T-helper 2 cell treated with Interferon-gamma antibody and Interleukin-4, amounts not matched to agents 5 μg/mL and 100 μg/mL, for 36 hours (primary cell): ENCODE measurements at regions not wholly inside any gene's neighbourhood (a gene's known extent, or its start where the extent isn't known, plus 50 kb on each side); places are given as distances from the start of the nearest gene placed in this dataset.
"Not testable (repeated sequence)": the region's sequence is repeated elsewhere in the genome, so short reads cannot be mapped to it uniquely, and the experiment has no call there.

ENCODE experiments used
- DNase-seq: peaks from one replicate; pipeline ENCODE4 v3.0.0; 2021; ENCODE audit warnings: low spot score
- H3K27ac Mint-ChIP-seq: one replicate; pipeline ENCODE4 v1.8.0; 2021; ENCODE audit warnings: mild to moderate bottlenecking, mixed read lengths
- H3K27me3 Mint-ChIP-seq: one replicate; pipeline ENCODE4 v1.8.0; 2021; ENCODE audit warnings: low read depth, mixed read lengths
- H3K36me3 Mint-ChIP-seq: one replicate; pipeline ENCODE4 v1.8.0; 2021; ENCODE audit warnings: low read depth, mixed read lengths
- H3K4me1 Mint-ChIP-seq: one replicate; pipeline ENCODE4 v1.8.0; 2021; ENCODE audit warnings: low read depth, mixed read lengths
- H3K4me3 Mint-ChIP-seq: one replicate; pipeline ENCODE4 v1.8.0; 2022; ENCODE audit warnings: mild to moderate bottlenecking, moderate library complexity, mixed read lengths
- H3K9me3 Mint-ChIP-seq: one replicate; pipeline ENCODE4 v1.8.0; 2021; ENCODE audit warnings: mixed read lengths

DNA sequence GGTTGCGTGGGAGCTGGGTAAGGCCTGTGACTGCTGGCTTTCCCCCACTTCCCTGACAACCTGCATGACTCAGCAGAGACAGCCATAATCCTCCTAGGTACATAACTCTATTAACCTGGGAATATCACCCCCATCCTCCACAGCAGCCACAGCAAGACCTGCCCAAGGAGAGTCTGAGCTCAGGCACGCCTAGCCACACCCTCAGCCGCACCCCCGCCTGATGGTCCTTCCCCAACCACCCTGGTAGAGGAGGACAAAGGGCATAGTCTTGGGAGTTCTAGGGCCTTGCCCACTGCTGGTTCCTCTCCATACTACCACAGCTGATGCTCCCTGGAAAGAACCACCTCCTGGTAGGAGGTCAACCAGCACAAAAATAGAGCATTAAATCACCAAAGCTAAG, 965.4 kb downstream of the TSN start:
- not testable (repeated sequence) for DNase-seq, H3K27ac Mint-ChIP-seq, H3K36me3 Mint-ChIP-seq, H3K4me3 Mint-ChIP-seq, H3K4me1 Mint-ChIP-seq, H3K27me3 Mint-ChIP-seq
- H3K9me3 Mint-ChIP-seq: peaks cover 17% of the 10 kb centered on the region

- H3K4me1 Mint-ChIP-seq: peaks cover 11% of the 10 kb centered on the region
- H3K36me3 Mint-ChIP-seq: no peaks in the 10 kb centered on the region
- peaks cover 23% of the 10 kb centered on the region for H3K9me3 Mint-ChIP-seq
- no peak overlapping the region for H3K27ac Mint-ChIP-seq
- H3K4me3 Mint-ChIP-seq: no peak overlapping the region
- no peaks in the 10 kb centered on the region for H3K27me3 Mint-ChIP-seq
- no peak for DNase-seq
Measured at GRCh38 chr2:122734766-122735424, 979.4 kb downstream of the TSN start.

- peaks cover 23% of the 10 kb centered on the region for H3K9me3 Mint-ChIP-seq
- H3K36me3 Mint-ChIP-seq: no peaks in the 10 kb centered on the region
- no peak overlapping the region for H3K27ac Mint-ChIP-seq
- no peaks in the 10 kb centered on the region for H3K27me3 Mint-ChIP-seq
- no peak overlapping the region for H3K4me3 Mint-ChIP-seq
- peaks cover 15% of the 10 kb centered on the region for H3K4me1 Mint-ChIP-seq
- DNase-seq: no peak
Measured at GRCh38 chr2:122736279-122736678, 980.8 kb downstream of the TSN start.

DNA sequence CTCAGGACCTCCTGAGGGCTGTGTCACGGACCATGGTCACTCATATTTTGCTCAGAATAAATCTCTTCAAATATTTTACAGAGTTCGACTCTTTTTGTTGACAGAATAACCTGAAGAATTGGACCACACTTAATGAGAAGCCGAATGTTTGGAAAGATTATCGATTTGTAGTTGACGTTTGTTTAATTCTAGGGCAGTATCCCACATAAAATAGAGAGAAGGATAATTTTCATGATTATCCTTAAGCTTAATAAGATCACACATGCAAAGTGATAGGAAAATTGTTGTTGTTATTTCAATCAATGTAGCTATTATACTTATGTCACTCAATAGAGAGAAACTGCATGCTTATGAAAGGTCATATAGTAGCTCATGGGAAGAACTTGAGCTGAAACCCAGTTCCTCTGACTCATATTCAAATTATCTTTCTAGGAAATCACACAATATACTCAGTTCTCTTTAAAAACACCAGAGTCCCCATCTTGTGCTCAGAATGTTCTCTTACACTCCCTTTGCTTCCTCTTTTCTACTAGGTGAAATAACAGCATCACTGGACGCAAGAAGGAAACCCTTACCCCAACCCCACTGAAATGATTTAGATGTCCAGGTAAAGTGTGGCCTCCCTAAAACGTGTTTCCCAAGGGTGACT, 982.1 kb downstream of the TSN start:
- Mint-ChIP-seq H3K27me3 (no peaks in the 10 kb centered on the region), H3K4me3 (no peak overlapping the region), H3K36me3 (no peaks in the 10 kb centered on the region), H3K4me1 (peaks cover 15% of the 10 kb centered on the region), H3K27ac (peak overlapping the region; percentile 50), H3K9me3 (peaks cover 18% of the 10 kb centered on the region)
- DNase-seq: no peak

DNA sequence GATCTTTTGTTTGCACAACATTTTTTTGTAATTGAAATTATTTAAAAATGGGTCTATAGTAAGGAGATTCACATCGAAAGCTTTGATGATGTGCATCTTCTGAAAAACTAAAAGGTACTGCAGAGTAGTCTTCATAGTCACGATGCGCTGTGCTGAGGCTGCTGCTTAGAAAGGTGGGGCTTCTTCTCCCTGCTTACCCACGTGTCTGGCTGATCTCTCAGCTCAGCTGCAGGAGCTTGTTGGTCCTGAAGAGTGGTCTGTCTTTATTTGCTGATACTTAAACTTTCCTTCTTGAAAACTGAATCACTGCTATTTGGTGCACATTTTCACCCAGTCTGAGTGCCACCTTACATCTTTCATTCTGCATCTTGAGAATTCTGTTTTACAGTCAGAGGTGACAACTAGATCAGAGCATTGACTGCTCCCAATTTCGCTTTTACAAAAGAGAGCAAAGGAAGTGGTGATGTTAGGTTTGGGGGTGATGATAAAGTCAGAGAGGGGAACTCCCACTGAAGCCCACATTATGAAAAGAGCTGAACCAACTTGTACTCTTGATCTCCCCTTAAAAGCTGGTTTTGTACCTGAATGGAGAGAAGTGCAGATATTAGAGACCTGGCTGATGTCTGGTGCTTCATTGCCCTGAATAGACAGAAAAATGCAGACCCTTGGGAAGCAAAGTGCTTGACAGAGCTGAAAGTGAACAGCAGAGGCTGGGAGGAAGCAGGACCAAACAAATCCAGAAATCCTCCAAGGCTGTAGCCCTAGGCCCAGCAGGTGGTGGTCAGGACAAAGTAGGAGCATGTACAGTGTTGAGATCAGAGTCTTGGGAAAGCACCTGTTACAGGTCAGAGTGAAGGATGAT, 984.5 kb downstream of the TSN start:
- Mint-ChIP-seq H3K27me3 (no peaks in the 10 kb centered on the region), H3K27ac (no peak overlapping the region), H3K36me3 (no peaks in the 10 kb centered on the region), H3K9me3 (peaks cover 17% of the 10 kb centered on the region), H3K4me1 (peaks cover 15% of the 10 kb centered on the region), H3K4me3 (no peak overlapping the region)
- no peak for DNase-seq

GRCh38 chr2:122740594-122740948, 985.1 kb downstream of the TSN start:
- Mint-ChIP-seq H3K36me3 (no peaks in the 10 kb centered on the region), H3K27me3 (no peaks in the 10 kb centered on the region), H3K4me1 (peaks cover 15% of the 10 kb centered on the region), H3K9me3 (peaks cover 12% of the 10 kb centered on the region), H3K4me3 (no peak overlapping the region), H3K27ac (no peak overlapping the region)
- no peak for DNase-seq

DNA sequence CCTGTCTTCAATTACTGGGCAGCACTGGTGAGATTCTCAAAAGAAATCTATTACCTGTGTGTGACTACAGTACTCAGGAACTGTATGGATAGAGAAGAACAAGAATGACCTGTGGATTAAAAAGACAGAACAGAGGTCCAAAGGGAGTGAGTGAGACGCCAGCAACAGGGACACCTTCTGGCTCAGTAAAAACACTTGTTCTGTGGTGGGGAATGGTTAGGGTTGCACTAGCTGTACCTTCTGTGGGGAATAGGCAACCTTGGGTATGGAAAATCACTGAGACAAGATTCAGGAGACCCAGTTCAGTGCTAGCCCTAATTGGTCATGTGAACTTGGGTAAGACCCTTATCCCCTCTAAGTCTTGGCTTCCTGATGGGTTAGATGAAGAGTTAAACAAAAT, 986.0 kb downstream of the TSN start:
- Mint-ChIP-seq H3K27me3 (no peaks in the 10 kb centered on the region), H3K4me3 (no peak overlapping the region)

DNA sequence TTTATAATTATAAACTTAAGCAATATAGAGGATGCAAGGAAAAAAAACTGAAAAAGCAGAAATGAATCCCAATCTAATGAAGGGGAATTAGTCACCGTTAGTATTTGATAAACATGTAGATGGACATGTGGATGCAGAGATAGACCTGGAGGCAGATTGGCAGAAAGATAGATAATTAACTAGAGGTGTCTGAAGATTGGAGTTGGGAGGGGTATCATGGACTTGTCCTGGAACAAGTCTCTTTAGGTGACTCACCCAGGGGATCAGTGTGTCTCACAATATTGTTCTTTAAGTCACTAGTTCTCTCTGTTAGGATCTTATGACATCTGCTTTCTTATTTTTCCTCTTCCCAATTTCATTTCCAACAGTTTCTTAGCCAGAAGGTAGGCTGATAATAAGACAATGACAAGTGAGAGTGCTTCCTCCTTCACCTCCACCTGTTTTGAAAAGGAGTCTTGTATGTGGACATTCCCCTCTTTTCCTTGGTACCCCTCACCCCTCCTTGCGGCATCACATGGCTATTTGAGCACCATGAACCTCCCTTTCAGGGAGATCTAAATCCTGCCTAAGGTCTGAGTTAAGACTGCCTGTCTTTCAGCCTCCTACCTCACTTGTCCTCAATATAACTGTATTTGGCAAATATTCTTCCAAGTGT, 987.7 kb downstream of the TSN start:
- Mint-ChIP-seq H3K4me1 (peaks cover 6% of the 10 kb centered on the region), H3K27me3 (no peaks in the 10 kb centered on the region), H3K9me3 (peaks cover 8% of the 10 kb centered on the region), H3K36me3 (no peaks in the 10 kb centered on the region), H3K27ac (no peak overlapping the region), H3K4me3 (no peak overlapping the region)
- DNase-seq: no peak

More for the DNA sequence above, 986.0 kb downstream of the TSN start:
- Mint-ChIP-seq H3K9me3 (peaks cover 12% of the 10 kb centered on the region), H3K4me1 (peaks cover 15% of the 10 kb centered on the region), H3K36me3 (no peaks in the 10 kb centered on the region), H3K27ac (no peak overlapping the region)
- DNase-seq: no peak

- Mint-ChIP-seq H3K36me3 (no peaks in the 10 kb centered on the region), H3K27ac (no peak overlapping the region), H3K27me3 (no peaks in the 10 kb centered on the region), H3K4me1 (no peaks in the 10 kb centered on the region), H3K4me3 (no peak overlapping the region), H3K9me3 (peaks cover 6% of the 10 kb centered on the region)
- no peak for DNase-seq
Measured at GRCh38 chr2:122745603-122746002, 990.2 kb downstream of the TSN start.

DNA sequence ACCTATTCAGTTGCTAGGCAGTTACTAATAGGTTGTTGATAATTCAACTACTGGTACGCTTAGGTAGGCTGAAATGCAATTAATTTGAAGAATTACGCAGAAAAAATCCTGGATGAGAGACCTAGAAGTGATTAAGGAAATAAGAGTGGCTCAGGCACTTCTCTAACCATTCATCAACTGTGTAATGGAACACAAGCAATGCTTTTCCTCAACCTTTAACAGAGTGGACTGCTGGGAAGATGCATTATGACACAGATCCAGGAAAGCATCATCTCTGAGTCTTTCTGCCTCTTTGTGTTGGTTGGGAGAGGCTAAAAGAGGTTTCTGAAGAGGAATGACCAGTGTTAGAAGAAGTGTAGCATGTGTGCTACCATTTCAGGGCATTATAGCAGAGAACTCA, 992.2 kb downstream of the TSN start:
- Mint-ChIP-seq H3K4me1 (no peaks in the 10 kb centered on the region), H3K27me3 (no peaks in the 10 kb centered on the region), H3K9me3 (peaks cover 12% of the 10 kb centered on the region), H3K27ac (no peak overlapping the region), H3K36me3 (no peaks in the 10 kb centered on the region), H3K4me3 (no peak overlapping the region)
- no peak for DNase-seq

DNA sequence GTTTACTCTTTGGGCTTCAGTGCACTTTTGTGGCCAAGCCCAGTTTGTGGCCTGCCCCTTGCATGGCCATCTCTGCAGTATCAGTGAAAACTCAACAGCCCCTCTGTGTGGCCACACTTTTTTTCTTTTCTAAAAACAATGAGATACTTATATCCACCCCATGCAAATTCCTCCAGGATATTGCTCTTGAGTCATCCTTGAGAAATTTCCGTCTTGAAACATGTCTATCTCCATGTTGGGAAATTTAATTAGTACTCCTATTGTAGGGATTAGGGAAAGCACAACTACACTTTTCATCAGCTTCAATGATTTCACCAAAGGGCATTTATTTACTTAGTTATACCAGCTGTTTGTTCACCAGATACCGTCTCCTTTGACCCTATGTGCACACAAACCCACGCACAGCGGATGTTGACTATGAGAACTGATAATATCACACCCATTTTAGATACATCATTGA, 993.1 kb downstream of the TSN start:
- no peaks in the 10 kb centered on the region for H3K27me3 Mint-ChIP-seq
- peaks cover 6% of the 10 kb centered on the region for H3K9me3 Mint-ChIP-seq
- no peak for DNase-seq

DNA sequence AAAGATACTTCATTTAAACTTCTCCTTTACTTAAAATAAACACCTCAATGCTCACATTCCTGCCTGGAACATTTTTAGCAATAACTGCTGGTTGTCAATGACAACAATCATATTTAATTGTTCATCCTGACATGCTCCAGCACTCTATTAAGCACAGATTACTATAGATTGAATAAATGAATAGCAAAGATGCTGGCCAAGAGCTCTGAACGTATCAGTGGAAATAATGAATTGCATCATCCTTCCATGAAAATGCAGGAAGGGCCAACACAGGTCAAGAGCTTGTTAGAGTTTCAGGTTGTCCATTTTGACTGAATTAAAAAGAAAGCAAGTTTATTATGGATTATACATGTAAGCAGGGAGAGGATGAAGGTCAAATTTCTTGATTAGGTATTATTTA, 994.0 kb downstream of the TSN start:
- Mint-ChIP-seq H3K27me3 (no peaks in the 10 kb centered on the region), H3K9me3 (peaks cover 6% of the 10 kb centered on the region), H3K36me3 (no peaks in the 10 kb centered on the region), H3K4me3 (no peak overlapping the region), H3K4me1 (no peaks in the 10 kb centered on the region), H3K27ac (no peak overlapping the region)
- no peak for DNase-seq

More for the DNA sequence above, 993.1 kb downstream of the TSN start:
- Mint-ChIP-seq H3K4me1 (no peaks in the 10 kb centered on the region), H3K27ac (no peak overlapping the region), H3K4me3 (no peak overlapping the region), H3K36me3 (no peaks in the 10 kb centered on the region)

DNA sequence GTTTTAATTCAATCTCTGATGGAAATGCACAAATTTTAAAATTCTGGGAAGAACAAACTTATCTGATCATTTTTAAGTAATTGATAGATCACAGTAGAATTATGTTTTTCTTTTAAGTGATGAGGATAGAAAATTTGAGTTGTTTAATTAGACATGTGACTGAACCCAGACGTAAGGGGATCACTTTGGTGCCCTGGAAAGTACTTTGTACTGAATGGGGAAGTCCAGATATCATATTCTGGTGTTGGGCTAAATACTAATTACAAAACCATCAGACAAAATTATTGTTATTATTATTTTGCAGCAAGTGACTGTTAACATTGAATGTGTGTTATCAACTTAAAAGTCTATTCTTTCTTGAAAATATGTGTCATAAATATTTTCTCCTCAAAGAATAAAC, 994.6 kb downstream of the TSN start:
- no peaks in the 10 kb centered on the region for H3K36me3 Mint-ChIP-seq

DNA sequence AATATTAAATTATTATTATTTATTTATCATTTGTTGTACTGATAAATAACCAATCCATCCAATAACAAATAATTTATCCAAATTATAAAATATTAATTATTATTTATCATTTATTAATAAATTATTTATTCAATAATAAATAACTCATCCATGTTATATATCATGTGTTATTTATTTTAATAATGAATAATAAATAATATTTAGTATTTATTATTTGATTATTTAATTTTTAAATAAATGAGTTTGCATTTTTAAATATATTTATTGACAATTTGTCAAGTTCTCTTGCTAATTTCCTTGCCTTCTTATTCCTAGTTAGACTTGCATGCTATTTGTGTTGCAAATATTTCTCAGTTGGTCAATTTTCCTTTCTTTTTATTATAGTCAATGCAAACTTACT, 995.4 kb downstream of the TSN start:
- Mint-ChIP-seq H3K4me1 (no peaks in the 10 kb centered on the region), H3K36me3 (no peaks in the 10 kb centered on the region), H3K27me3 (no peaks in the 10 kb centered on the region), H3K27ac (no peak overlapping the region), H3K9me3 (peaks cover 6% of the 10 kb centered on the region), H3K4me3 (no peak overlapping the region)
- DNase-seq: no peak

More for the DNA sequence above, 994.6 kb downstream of the TSN start:
- peaks cover 6% of the 10 kb centered on the region for H3K9me3 Mint-ChIP-seq
- no peak for DNase-seq
- no peaks in the 10 kb centered on the region for H3K4me1 Mint-ChIP-seq
- H3K27me3 Mint-ChIP-seq: no peaks in the 10 kb centered on the region
- H3K27ac Mint-ChIP-seq: no peak overlapping the region
- H3K4me3 Mint-ChIP-seq: no peak overlapping the region
